SK-N-SH (cell line): ENCODE measurements at regions not wholly inside any gene's neighbourhood (a gene's known extent, or its start where the extent isn't known, plus 50 kb on each side); places are given as distances from the start of the nearest gene placed in this dataset.

Experiments used
- CTCF ChIA-PET: fragments of 300-600, 350-600 bp; formaldehyde crosslinking; extraction: SDS; loops from one replicate; lab custom pipeline; 2021; lab: Yijun Ruan, JAX
- POLR2A ChIA-PET: fragments of 350-600 bp; sonication (Branson Sonifier 250); formaldehyde crosslinking; extraction: SDS; loops from one replicate; lab custom pipeline; 2020; ENCODE audit warnings: antibody characterized with exemption, inconsistent platforms; lab: Yijun Ruan, JAX
- DNase-seq: peaks from one replicate; pipeline ENCODE4 v3.0.0; 2012
- H2AFZ ChIP-seq: fragments of 200-600 bp; sonication (generic); 2 replicates; pipeline ENCODE4 v1.8.1; 2016; ENCODE audit warnings: antibody characterized with exemption, mild to moderate bottlenecking, low read depth
- H3F3A ChIP-seq: fragments of 200-600 bp; sonication (generic); replicated peaks from 2 replicates; pipeline ENCODE3; 2016; ENCODE audit warnings: antibody characterized with exemption, mild to moderate bottlenecking; ENCODE audit not compliant: insufficient read depth
- H3K27ac ChIP-seq, 2 experiments: fragments of 200-500 bp in 1 of 2; fragments of 200-600 bp in 1 of 2; sonication (Bioruptor generic) in 1 of 2; sonication (generic), shearing (Covaris generic) in 1 of 2; 2 replicates each; pipeline versions ENCODE4 v1.5.1 to v1.6.1; 2014 to 2016; ENCODE audit warnings: low read depth in 2 of 2, inconsistent platforms in 1 of 2, low read length in 1 of 2, mild to moderate bottlenecking in 1 of 2, mixed read lengths in 1 of 2
- H3K27me3 ChIP-seq: fragments of 200-600 bp; sonication (generic), shearing (Covaris generic); 2 replicates; pipeline ENCODE4 v1.6.1; 2016; ENCODE audit warnings: mixed run types; ENCODE audit not compliant: insufficient read depth
- H3K36me3 ChIP-seq, 2 experiments: fragments of 200-500 bp in 1 of 2; fragments of 200-600 bp in 1 of 2; sonication (Bioruptor generic) in 1 of 2; sonication (generic) in 1 of 2; replicated peaks in 1 of 2; 2 replicates each; pipeline versions ENCODE3 to v1.5.1; 2014 to 2016; ENCODE audit warnings: low read length in 1 of 2, mild to moderate bottlenecking in 1 of 2; ENCODE audit not compliant: insufficient read depth in 2 of 2, control insufficient read depth in 1 of 2
- H3K4me1 ChIP-seq, 2 experiments: fragments of 200-500 bp in 1 of 2; fragments of 200-600 bp in 1 of 2; sonication (Bioruptor generic) in 1 of 2; sonication (generic), shearing (Covaris generic) in 1 of 2; 2 replicates each; pipeline versions ENCODE4 v1.5.1 to v1.6.1; 2014 to 2016; ENCODE audit warnings: low read depth in 1 of 2, low read length in 1 of 2, mixed run types in 1 of 2; ENCODE audit not compliant: insufficient read depth in 2 of 2, control insufficient read depth in 1 of 2
- H3K4me2 ChIP-seq: fragments of 200-600 bp; sonication (generic), shearing (Covaris generic); 2 replicates; pipeline ENCODE4 v1.6.1; 2017; ENCODE audit warnings: mixed run types
- H3K4me3 ChIP-seq, 2 experiments: fragments of 200-500 bp in 1 of 2; fragments of 200-600 bp in 1 of 2; sonication (Bioruptor generic) in 1 of 2; sonication (generic), shearing (Covaris generic) in 1 of 2; 2 replicates each; pipeline versions ENCODE4 v1.5.1 to v1.8.1; 2014 to 2016; ENCODE audit warnings: low read depth in 2 of 2, inconsistent platforms in 1 of 2, low read length in 1 of 2, mild to moderate bottlenecking in 1 of 2, mixed read lengths in 1 of 2, moderate library complexity in 1 of 2
- H3K79me2 ChIP-seq: fragments of 200-600 bp; sonication (generic); 2 replicates; pipeline ENCODE4 v1.8.1; 2017; ENCODE audit warnings: mild to moderate bottlenecking; ENCODE audit not compliant: insufficient read depth
- H3K9ac ChIP-seq: fragments of 200-600 bp; sonication (generic); 2 replicates; pipeline ENCODE4 v1.6.1; 2017; ENCODE audit warnings: mixed run types
- H3K9me2 ChIP-seq: fragments of 200-600 bp; sonication (generic); 2 replicates; pipeline ENCODE4 v1.6.1; 2017; ENCODE audit warnings: mixed run types
- H3K9me3 ChIP-seq: fragments of 200-600 bp; sonication (generic); 2 replicates; pipeline ENCODE4 v1.6.1; 2017; ENCODE audit warnings: mixed run types, mild to moderate bottlenecking, moderate library complexity
- H4K20me1 ChIP-seq: fragments of 200-600 bp; sonication (generic); 2 replicates; pipeline ENCODE4 v1.6.1; 2017; ENCODE audit warnings: mild to moderate bottlenecking, mixed run types; ENCODE audit not compliant: insufficient read depth
- CHD2 ChIP-seq: fragments of 150-350 bp; IDR thresholded peaks from 2 replicates; pipeline ENCODE4 v1.6.1; 2018; ENCODE audit warnings: low read length; ENCODE audit not compliant: partially characterized antibody
- CTCF ChIP-seq: fragments of 200-600 bp; sonication (generic); IDR thresholded peaks from 2 replicates; pipeline ENCODE4 v1.6.1; 2017; ENCODE audit warnings: antibody characterized with exemption, mild to moderate bottlenecking, moderate library complexity
- EP300 ChIP-seq, 2 experiments: IDR thresholded peaks; 2 replicates each; pipeline versions ENCODE4 v1.4.0 to v1.6.1; 2012; ENCODE audit warnings: borderline replicate concordance in 1 of 2, low read depth in 1 of 2, low read length in 1 of 2
- FOSL2 ChIP-seq: IDR thresholded peaks from 2 replicates; pipeline ENCODE4 v1.4.0; 2012; ENCODE audit warnings: low read depth, mild to moderate bottlenecking, moderate library complexity, borderline replicate concordance
- FOXJ3 ChIP-seq: sonication (generic); formaldehyde crosslinking; IDR thresholded peaks from 2 replicates; pipeline ENCODE4 v1.5.1; 2020; ENCODE audit warnings: mild to moderate bottlenecking, missing genetic modification reagents
- GABPA ChIP-seq: IDR thresholded peaks from 2 replicates; pipeline ENCODE4 v1.4.0; 2012; ENCODE audit warnings: low read depth, mild to moderate bottlenecking
- MXI1 ChIP-seq: IDR thresholded peaks from 2 replicates; pipeline ENCODE4 v1.6.1; 2012; ENCODE audit warnings: mild to moderate bottlenecking, low read depth, low read length, improper control_type of control experiment
- NRF1 ChIP-seq: IDR thresholded peaks from 2 replicates; pipeline ENCODE4 v1.6.1; 2012; ENCODE audit warnings: low read depth, mild to moderate bottlenecking, low read length
- RCOR1 ChIP-seq: fragments of 150-350 bp; IDR thresholded peaks from 2 replicates; pipeline ENCODE4 v1.6.1; 2017; ENCODE audit warnings: antibody characterized with exemption, low read length
- RFX5 ChIP-seq: IDR thresholded peaks from 2 replicates; pipeline ENCODE4 v1.6.1; 2012; ENCODE audit warnings: mild to moderate bottlenecking, improper control_type of control experiment, low read length
- TAF1 ChIP-seq: IDR thresholded peaks from 2 replicates; pipeline ENCODE4 v1.6.1; 2012; ENCODE audit warnings: low read depth, mild to moderate bottlenecking, low read length, moderate library complexity, borderline replicate concordance
- WGBS: methylation state at CpG from one replicate; pipeline ENCODE4 v1.1.6; 2017; ENCODE audit warnings: low lambda C conversion rate; 5-methylcytosine and 5-hydroxymethylcytosine counted together
- TF ChIP-seq, protein P1 (sequence below): fragments of 150-350 bp; IDR thresholded peaks from 2 replicates; pipeline ENCODE4 v1.6.1; 2016; ENCODE audit warnings: mild to moderate bottlenecking, low read depth, low read length

DNA sequence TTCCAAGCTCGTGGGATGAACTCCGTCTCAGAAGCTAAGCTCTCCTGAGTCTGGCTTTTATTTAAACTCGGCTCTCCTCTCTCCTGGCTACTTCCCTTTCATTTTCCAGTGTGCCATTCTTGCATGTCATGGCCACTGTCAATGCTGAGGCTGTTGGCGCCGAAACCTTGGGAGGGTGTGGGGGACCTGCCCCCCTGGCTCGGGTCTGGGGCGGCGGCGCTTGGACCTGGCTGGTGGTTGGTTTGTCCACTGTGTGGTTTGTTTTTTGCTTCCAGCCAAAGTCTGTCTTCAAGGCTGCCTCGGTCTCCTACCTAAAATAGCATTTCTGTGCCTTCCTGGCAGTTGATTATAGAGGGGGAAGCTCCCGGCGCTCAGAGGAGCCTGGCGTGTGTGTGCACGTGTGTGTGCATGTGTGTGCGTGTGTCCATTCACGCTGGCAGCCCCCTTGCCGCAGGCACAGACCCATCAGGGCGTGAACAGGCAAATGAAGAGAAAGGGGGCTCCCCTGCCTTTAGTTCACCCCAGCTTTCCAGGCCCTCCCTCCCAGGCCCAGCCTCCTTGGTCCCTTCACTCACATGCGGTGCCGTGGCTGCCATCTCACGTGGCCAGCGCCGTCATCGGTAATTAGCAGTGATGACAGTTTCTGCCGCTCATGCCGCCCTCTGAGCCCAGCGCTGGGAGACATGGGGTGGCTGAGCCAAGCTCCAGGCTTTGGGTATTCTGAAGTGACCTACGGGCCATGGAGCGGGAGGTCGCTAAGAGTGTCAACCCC is 179.9 kb downstream of the SEC14L1 start:
- no peak for TF ChIP-seq FOXJ3 (CRISPR knock-in tag)
- no peak for TF ChIP-seq TAF1
- no peak for TF ChIP-seq FOSL2
- peak; percentile 37 for DNase-seq
- Histone ChIP-seq H3K36me3 (no peaks in the 10 kb centered on the region), H2AFZ (no peak overlapping the region), H3F3A (peaks cover 54% of the 10 kb centered on the region), H3K4me3 (peak overlapping the region; percentile 12 to 53; a peak in 3 of 4 replicates), H4K20me1 (no peaks in the 10 kb centered on the region), H3K27ac (peak overlapping the region; percentile 48 to 81), H3K79me2 (peaks cover 56% of the 10 kb centered on the region), H3K27me3 (no peaks in the 10 kb centered on the region), H3K9me2 (no peaks in the 10 kb centered on the region), H3K4me2 (peak overlapping the region; percentile 76), H3K9ac (peak overlapping the region; percentile 62), H3K9me3 (no peaks in the 10 kb centered on the region), H3K4me1 (peaks cover 68 to 77% of the 10 kb centered on the region in 2 experiments)
- ChIA-PET CTCF (interaction anchor here (3.1 to 4.5 kb wide), 2 partner anchors 11 to 12 kb away, joined by 10 to 24 read pairs; no protein-coding TSS in a partner anchor), POLR2A (no interaction called here)
- 83% methylated on average over 27 of the region's 30 CpGs for WGBS

DNA sequence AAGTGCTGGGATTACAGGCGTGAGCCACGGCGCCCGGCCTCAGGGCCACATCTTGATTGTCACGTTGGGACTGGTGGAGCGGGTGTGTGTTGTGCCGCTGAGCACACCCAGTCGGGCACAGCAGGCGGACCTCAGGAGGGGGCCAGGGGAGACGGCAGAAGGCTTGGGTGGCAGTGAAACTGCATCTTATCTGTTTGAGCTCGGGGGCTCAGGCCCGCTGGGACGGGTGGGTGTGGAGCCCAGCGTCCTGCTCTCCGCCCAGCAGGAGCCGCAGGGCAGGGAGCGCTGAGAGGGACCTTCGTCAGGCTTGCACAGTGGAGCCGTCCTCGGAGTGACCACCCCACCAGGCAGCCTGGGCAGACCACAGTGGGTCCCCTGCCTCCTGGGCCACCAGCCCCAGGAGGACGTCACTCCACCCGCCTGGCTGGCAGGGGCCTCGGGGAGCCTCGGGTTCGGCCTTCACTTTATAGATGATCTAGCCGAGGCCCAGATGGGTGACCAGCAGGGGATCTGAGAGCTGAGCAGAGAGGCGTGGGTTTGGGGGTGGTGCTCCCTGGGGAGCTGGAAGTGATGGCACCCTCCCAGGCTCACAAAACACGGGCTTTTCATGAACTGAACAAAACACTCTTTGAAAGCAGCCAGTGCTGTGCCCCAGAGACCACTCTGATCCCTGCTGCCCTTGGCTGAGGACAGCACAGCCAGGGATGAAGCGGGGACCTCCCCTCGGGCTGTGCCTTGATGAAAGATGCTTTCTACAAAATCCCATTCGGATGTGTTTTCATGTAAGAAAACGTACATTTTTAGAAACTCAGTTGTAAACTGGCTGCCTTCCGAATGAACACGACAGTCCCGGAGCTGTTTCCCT is 181.1 kb downstream of the SEC14L1 start:
- TF ChIP-seq FOSL2 (no peak), RCOR1 (no peak), MXI1 (no peak), GABPA (no peak), EP300 (IDR thresholded peaks at IDR 0.05; ENCODE audit: borderline replicate concordance in 1 of 2, low read depth in 1 of 2, low read length in 1 of 2) (no peak), CTCF (no peak), RFX5 (no peak), CHD2 (no peak), NRF1 (no peak)
- TF ChIP-seq, protein P1, sequence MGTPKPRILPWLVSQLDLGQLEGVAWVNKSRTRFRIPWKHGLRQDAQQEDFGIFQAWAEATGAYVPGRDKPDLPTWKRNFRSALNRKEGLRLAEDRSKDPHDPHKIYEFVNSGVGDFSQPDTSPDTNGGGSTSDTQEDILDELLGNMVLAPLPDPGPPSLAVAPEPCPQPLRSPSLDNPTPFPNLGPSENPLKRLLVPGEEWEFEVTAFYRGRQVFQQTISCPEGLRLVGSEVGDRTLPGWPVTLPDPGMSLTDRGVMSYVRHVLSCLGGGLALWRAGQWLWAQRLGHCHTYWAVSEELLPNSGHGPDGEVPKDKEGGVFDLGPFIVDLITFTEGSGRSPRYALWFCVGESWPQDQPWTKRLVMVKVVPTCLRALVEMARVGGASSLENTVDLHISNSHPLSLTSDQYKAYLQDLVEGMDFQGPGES = no peak
- no peak for DNase-seq
- Histone ChIP-seq H3K9me2 (no peaks in the 10 kb centered on the region), H3K4me2 (peak overlapping the region; percentile 76), H4K20me1 (no peaks in the 10 kb centered on the region), H2AFZ (no peak overlapping the region), H3K9me3 (no peaks in the 10 kb centered on the region), H3K4me3 (peak overlapping the region in 1 of 2 experiments; percentile 40; a peak in 1 of 4 replicates), H3K27ac (peak overlapping the region; percentile 92 to 98), H3K9ac (peak overlapping the region; percentile 77), H3K36me3 (no peaks in the 10 kb centered on the region), H3K4me1 (peaks cover 65 to 66% of the 10 kb centered on the region in 2 experiments; a peak in 3 of 4 replicates), H3F3A (peaks cover 46% of the 10 kb centered on the region), H3K79me2 (peaks cover 68% of the 10 kb centered on the region), H3K27me3 (no peaks in the 10 kb centered on the region)
- ChIA-PET POLR2A (no interaction called here), CTCF (interaction anchor here (0.7 to 4.5 kb wide), 8 partner anchors 9 to 173 kb away, joined by 3 to 24 read pairs (median 9); no protein-coding TSS in a partner anchor)
- 91% methylated on average over 33 of the region's 35 CpGs for WGBS
